IMR-90 (cell line): ENCODE measurements at regions not wholly inside any gene's neighbourhood (a gene's known extent, or its start where the extent isn't known, plus 50 kb on each side); places are given as distances from the start of the nearest gene placed in this dataset.
"Not testable (repeated sequence)": the region's sequence is repeated elsewhere in the genome, so short reads cannot be mapped to it uniquely, and the experiment has no call there.

Source experiments
- ATAC-seq: fragments of 200-7000 bp; cut with Tn5 transposase; 2 replicates; pipeline ENCODE4 v1.9.1; 2020; ENCODE audit warnings: low read depth, mild to moderate bottlenecking, moderate library complexity
- BruUV-seq: library from RNA; stranded (reverse); fragments of 400-500 nt; replicated peaks from 2 replicates; lab custom pipeline; 2021; lab: Mats Ljungman, UMichigan
- CTCF ChIA-PET: fragments of 300-600 bp; formaldehyde crosslinking; extraction: SDS; loops from one replicate; lab custom pipeline; 2021; ENCODE audit warnings: antibody characterized with exemption; lab: Yijun Ruan, JAX
- POLR2A ChIA-PET: fragments of 300-600 bp; sonication (Branson Sonifier 250); formaldehyde crosslinking; loops from one replicate; lab custom pipeline; 2022; ENCODE audit warnings: antibody characterized with exemption; ENCODE audit not compliant: unreplicated experiment; lab: Charles Lee
- DNase-seq: peaks from one replicate; pipeline ENCODE4 v3.0.0; 2013
- H2AFZ ChIP-seq: replicated peaks from 2 replicates; pipeline ENCODE3; 2013; ENCODE audit warnings: low read length, mild to moderate bottlenecking; ENCODE audit not compliant: poor library complexity
- H2AK5ac ChIP-seq: 2 replicates; pipeline ENCODE4 v1.6.1; 2013; ENCODE audit warnings: low read depth, low read length, inconsistent platforms
- H2AK9ac ChIP-seq: replicated peaks from 2 replicates; pipeline ENCODE3; 2013; ENCODE audit warnings: mild to moderate bottlenecking, low read depth, low read length, moderate library complexity; ENCODE audit not compliant: poor library complexity
- H2BK120ac ChIP-seq: 2 replicates; pipeline ENCODE4 v1.6.1; 2013; ENCODE audit warnings: low read depth, low read length, inconsistent platforms
- H2BK15ac ChIP-seq: 3 replicates; pipeline ENCODE4 v1.6.1; 2013; ENCODE audit warnings: low read depth, low read length, inconsistent platforms
- H2BK20ac ChIP-seq: 2 replicates; pipeline ENCODE4 v1.6.1; 2013; ENCODE audit warnings: low read depth, mild to moderate bottlenecking, inconsistent platforms, low read length, moderate library complexity
- H2BK5ac ChIP-seq: 2 replicates; pipeline ENCODE4 v1.6.1; 2013; ENCODE audit warnings: mild to moderate bottlenecking, low read depth, low read length, inconsistent platforms; ENCODE audit not compliant: poor library complexity, severe bottlenecking
- H3K14ac ChIP-seq: replicated peaks from 2 replicates; pipeline ENCODE4 v1.6.1; 2013; ENCODE audit warnings: low read depth, low read length, inconsistent platforms
- H3K18ac ChIP-seq: 2 replicates; pipeline ENCODE4 v1.6.1; 2013; ENCODE audit warnings: low read depth, low read length, control low read depth
- H3K23ac ChIP-seq: 2 replicates; pipeline ENCODE4 v1.6.1; 2013; ENCODE audit warnings: low read depth, low read length, inconsistent platforms
- H3K27ac ChIP-seq: 2 replicates; pipeline ENCODE4 v1.5.1; 2013; ENCODE audit warnings: mild to moderate bottlenecking, control low read depth, low read length; ENCODE audit not compliant: insufficient read depth
- H3K27me3 ChIP-seq: 2 replicates; pipeline ENCODE4 v1.6.1; 2013; ENCODE audit warnings: low read length; ENCODE audit not compliant: control insufficient read depth, insufficient read depth
- H3K36me3 ChIP-seq: 2 replicates; pipeline ENCODE4 v1.6.1; 2013; ENCODE audit warnings: low read length, mixed read lengths; ENCODE audit not compliant: control insufficient read depth, insufficient read depth
- H3K4ac ChIP-seq: 2 replicates; pipeline ENCODE4 v1.6.1; 2013; ENCODE audit warnings: low read depth, low read length, inconsistent platforms
- H3K4me1 ChIP-seq: 2 replicates; pipeline ENCODE4 v1.6.1; 2013; ENCODE audit warnings: low read length, mixed read lengths; ENCODE audit not compliant: control insufficient read depth, insufficient read depth
- H3K4me2 ChIP-seq: 2 replicates; pipeline ENCODE4 v1.6.1; 2013; ENCODE audit warnings: low read depth, mild to moderate bottlenecking, control low read depth, low read length, moderate library complexity
- H3K4me3 ChIP-seq: 2 replicates; pipeline ENCODE4 v1.5.1; 2013; ENCODE audit warnings: low read depth, mild to moderate bottlenecking, control low read depth, low read length, moderate library complexity; ENCODE audit not compliant: insufficient read depth
- H3K56ac ChIP-seq: 2 replicates; pipeline ENCODE4 v1.6.1; 2013; ENCODE audit warnings: low read length, inconsistent platforms; ENCODE audit not compliant: insufficient read depth; ENCODE audit errors: extremely low read depth
- H3K79me1 ChIP-seq, 2 experiments: 2 replicates each; pipeline ENCODE4 v1.6.1; 2013; ENCODE audit warnings: low read length in 2 of 2, inconsistent platforms in 1 of 2, low read depth in 1 of 2
- H3K9ac ChIP-seq: 2 replicates; pipeline ENCODE4 v1.6.1; 2013; ENCODE audit warnings: low read depth, low read length, control low read depth
- H3K9me1 ChIP-seq: 2 replicates; pipeline ENCODE4 v1.6.1; 2013; ENCODE audit warnings: low read length, inconsistent platforms; ENCODE audit not compliant: insufficient read depth
- H3K9me3 ChIP-seq: 2 replicates; pipeline ENCODE4 v1.6.1; 2013; ENCODE audit warnings: low read length; ENCODE audit not compliant: control insufficient read depth, insufficient read depth
- H4K20me1 ChIP-seq: 2 replicates; pipeline ENCODE4 v1.6.1; 2013; ENCODE audit warnings: low read length, inconsistent platforms; ENCODE audit not compliant: insufficient read depth
- H4K5ac ChIP-seq: 2 replicates; pipeline ENCODE4 v1.6.1; 2013; ENCODE audit warnings: mild to moderate bottlenecking, low read depth, low read length, control low read depth
- H4K8ac ChIP-seq, 2 experiments: 2 replicates each; pipeline ENCODE4 v1.6.1; 2013; ENCODE audit warnings: low read depth in 2 of 2, low read length in 2 of 2, control low read depth in 1 of 2, inconsistent platforms in 1 of 2
- H4K91ac ChIP-seq: 2 replicates; pipeline ENCODE4 v1.6.1; 2013; ENCODE audit warnings: low read depth, low read length, inconsistent platforms; ENCODE audit not compliant: insufficient read depth
- MAZ ChIP-seq: IDR thresholded peaks from 2 replicates; pipeline ENCODE4 v1.6.1; 2012; ENCODE audit warnings: low read depth, mild to moderate bottlenecking, low read length, improper control_type of control experiment, moderate library complexity, borderline replicate concordance
- RAD21 ChIP-seq: IDR thresholded peaks from 2 replicates; pipeline ENCODE4 v1.6.1; 2012; ENCODE audit warnings: low read length, improper control_type of control experiment
- WGBS, 2 experiments: methylation state at CpG; one replicate each; pipeline versions ENCODE4 v1.1.5 to v1.1.7; 2013; ENCODE audit warnings: missing lambda C conversion rate in 2 of 2; ENCODE audit not compliant: insufficient read length in 1 of 2; ENCODE audit errors: extremely low coverage in 2 of 2; 5-methylcytosine and 5-hydroxymethylcytosine counted together
- dilution Hi-C: fragments of 300-500 bp; cut with HindIII; formaldehyde crosslinking; loops from one replicate; pipeline ENCODE4 v1.14.3; 2018; ENCODE audit warnings: low sequenced_read_pairs; ENCODE audit not compliant: unreplicated experiment
- in situ Hi-C: fragments of 300-500 bp; cut with MboI; formaldehyde crosslinking; loops from 3 replicates; pipeline ENCODE4 v1.14.3; 2019; ENCODE audit warnings: low sequenced_read_pairs, inconsistent platforms, mixed read lengths
- intact Hi-C: fragments of 100-400 bp; cut with micrococcal nuclease; formaldehyde crosslinking; loops from 2 replicates; pipeline ENCODE4 v1.10.0; 2022
- TF ChIP-seq, protein P1 (sequence below): conservative IDR thresholded peaks from 2 replicates; pipeline ENCODE4 v1.5.1; 2012; ENCODE audit warnings: mild to moderate bottlenecking, low read depth, low read length, improper control_type of control experiment

DNA sequence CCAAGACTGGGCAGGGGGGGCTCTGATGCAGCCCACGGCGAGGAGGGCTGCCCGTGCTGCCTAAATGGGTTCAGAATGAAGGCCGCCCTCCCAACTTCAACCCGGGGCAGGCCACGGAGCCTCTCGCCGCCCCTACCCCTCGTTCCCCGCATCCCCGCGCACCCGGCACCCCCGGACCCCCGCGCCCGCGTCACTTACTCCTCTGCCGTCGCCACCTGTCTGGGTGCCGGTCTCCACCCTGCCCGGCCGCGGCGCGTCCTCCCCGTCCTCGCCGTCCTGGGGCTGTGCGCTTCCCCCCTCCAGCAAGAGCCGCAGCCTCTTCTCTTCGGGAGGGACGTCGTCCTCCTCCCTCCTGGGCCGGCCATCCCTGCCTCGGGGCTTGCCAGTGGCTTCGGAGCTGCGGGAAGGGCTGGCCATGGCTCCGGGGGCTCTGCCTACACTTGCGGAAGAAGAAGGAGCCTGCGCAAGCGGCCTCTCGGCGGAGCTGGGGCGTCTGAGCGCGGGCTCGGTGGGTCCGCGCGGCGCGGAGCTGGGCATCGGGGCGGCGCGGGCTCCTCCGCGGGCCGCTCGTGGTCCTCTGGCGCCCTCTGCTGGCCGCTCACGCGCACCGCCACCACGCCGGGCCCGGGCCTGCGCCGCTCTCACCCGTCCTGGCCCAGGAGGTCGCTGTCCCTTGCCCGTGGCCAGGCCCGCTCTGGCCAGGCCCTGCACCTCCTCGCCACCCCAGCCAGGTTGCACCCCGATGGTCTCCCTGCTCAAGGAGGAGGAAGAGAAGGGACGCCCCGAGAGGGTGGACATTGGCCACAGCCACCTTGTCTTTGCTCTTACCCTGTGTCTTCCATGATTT, 59.3 kb upstream of the CLEC6A start:
- ATAC-seq (peak; percentile 100), DNase-seq (peak; percentile 3)
- H3K79me1 ChIP-seq, dilution Hi-C loops, H4K5ac ChIP-seq, H3K4ac ChIP-seq, H3K4me1 ChIP-seq, H3K27me3 ChIP-seq, H2BK15ac ChIP-seq, H2AK5ac ChIP-seq, H3K56ac ChIP-seq, CTCF ChIA-PET, H2BK20ac ChIP-seq, H3K23ac ChIP-seq, H3K36me3 ChIP-seq, H2AK9ac ChIP-seq, H3K27ac ChIP-seq, H3K9me3 ChIP-seq, H4K8ac ChIP-seq, H3K14ac ChIP-seq, BruUV-seq, H4K91ac ChIP-seq, POLR2A ChIA-PET, intact Hi-C loops, in situ Hi-C loops, H3K18ac ChIP-seq, H3K9me1 ChIP-seq, H3K9ac ChIP-seq, H2BK5ac ChIP-seq, H4K20me1 ChIP-seq, H2BK120ac ChIP-seq: not testable (repeated sequence)
- peak overlapping the region; percentile 43 for H2AFZ ChIP-seq
- 0% methylated on average over 7 of the region's 79 CpGs; no CpG with 5 or more reads in 1 of the 2 experiments for WGBS, 2 experiments
- H3K4me2 ChIP-seq, result peak overlapping the region; percentile 60
- peak; percentile 44 for TF ChIP-seq RAD21
- TF ChIP-seq, protein P1, sequence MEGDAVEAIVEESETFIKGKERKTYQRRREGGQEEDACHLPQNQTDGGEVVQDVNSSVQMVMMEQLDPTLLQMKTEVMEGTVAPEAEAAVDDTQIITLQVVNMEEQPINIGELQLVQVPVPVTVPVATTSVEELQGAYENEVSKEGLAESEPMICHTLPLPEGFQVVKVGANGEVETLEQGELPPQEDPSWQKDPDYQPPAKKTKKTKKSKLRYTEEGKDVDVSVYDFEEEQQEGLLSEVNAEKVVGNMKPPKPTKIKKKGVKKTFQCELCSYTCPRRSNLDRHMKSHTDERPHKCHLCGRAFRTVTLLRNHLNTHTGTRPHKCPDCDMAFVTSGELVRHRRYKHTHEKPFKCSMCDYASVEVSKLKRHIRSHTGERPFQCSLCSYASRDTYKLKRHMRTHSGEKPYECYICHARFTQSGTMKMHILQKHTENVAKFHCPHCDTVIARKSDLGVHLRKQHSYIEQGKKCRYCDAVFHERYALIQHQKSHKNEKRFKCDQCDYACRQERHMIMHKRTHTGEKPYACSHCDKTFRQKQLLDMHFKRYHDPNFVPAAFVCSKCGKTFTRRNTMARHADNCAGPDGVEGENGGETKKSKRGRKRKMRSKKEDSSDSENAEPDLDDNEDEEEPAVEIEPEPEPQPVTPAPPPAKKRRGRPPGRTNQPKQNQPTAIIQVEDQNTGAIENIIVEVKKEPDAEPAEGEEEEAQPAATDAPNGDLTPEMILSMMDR, result peak; percentile 53
- TF ChIP-seq MAZ, result 0 out of 2 replicates have a peak, but pooled peaks have one; percentile 20
- H3K4me3 ChIP-seq, result peak overlapping the region; percentile 44

DNA sequence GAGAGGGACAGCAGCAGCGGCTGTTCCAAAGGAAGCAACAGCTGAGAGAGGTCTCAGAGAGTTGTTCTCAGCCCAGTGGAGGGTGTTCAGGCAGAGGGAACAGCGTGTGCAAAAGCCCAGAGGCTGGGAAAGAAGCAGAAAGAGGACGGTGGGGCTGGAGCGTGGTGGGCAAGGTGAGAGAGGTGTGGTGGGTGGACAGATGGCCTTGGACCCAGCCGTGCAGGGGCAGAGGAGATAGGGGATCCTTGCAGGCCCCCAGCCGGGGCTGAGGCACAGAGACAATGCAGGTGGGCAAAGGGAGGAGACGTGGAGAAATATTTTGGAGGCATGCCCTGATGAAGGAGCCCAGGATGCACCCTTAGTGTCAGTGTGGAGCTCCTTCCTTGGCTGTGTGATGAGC, 58.4 kb upstream of the CLEC6A start:
- not testable (repeated sequence) for H2BK5ac ChIP-seq, H3K4me2 ChIP-seq

More for the DNA sequence above, 58.4 kb upstream of the CLEC6A start:
- in situ Hi-C loops, H2BK20ac ChIP-seq, H2BK15ac ChIP-seq, H3K4ac ChIP-seq, BruUV-seq, H3K9me3 ChIP-seq, POLR2A ChIA-PET, H3K9me1 ChIP-seq, DNase-seq, H3K79me1 ChIP-seq, H3K9ac ChIP-seq, intact Hi-C loops, CTCF ChIA-PET, H3K56ac ChIP-seq, H4K91ac ChIP-seq, H3K4me1 ChIP-seq, H2AFZ ChIP-seq, H2AK5ac ChIP-seq, H4K20me1 ChIP-seq, ATAC-seq, H3K36me3 ChIP-seq, H3K14ac ChIP-seq, H3K27me3 ChIP-seq, H4K5ac ChIP-seq, H2BK120ac ChIP-seq, H3K27ac ChIP-seq, dilution Hi-C loops, H3K23ac ChIP-seq, H3K4me3 ChIP-seq, H3K18ac ChIP-seq, H2AK9ac ChIP-seq, H4K8ac ChIP-seq: not testable (repeated sequence)
- WGBS, 2 experiments, result 33% methylated on average over 3 of the region's 7 CpGs; no CpG with 5 or more reads in 1 of the 2 experiments
